ENCODE measurements at regions not wholly inside any gene's neighbourhood (a gene's known extent, or its start where the extent isn't known, plus 50 kb on each side); places are given as distances from the start of the nearest gene placed in this dataset.

DNA sequence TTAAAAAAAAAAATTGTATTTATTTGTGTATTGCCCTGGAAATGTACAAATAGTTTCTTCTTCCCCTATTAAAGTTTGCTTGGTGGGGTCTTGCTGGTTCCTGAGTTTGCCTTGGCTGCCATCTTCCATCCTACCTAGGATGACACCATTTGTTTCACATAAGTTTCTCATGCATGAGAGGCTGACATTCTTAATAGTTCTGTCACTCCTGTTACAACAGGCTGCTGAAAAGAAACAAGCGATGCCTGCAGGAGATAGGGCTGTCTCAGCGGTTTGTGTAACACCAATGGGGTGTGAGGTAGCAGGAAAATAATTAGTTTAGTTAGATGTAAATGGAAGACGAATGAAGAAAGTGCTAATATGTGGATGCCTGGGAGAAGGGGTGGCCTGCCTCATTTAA, 1000.9 kb upstream of the RBFOX1 start:
- no peak for TF ChIP-seq POLR2A (IDR thresholded peaks at IDR 0.05)
- TF ChIP-seq, protein P1, sequence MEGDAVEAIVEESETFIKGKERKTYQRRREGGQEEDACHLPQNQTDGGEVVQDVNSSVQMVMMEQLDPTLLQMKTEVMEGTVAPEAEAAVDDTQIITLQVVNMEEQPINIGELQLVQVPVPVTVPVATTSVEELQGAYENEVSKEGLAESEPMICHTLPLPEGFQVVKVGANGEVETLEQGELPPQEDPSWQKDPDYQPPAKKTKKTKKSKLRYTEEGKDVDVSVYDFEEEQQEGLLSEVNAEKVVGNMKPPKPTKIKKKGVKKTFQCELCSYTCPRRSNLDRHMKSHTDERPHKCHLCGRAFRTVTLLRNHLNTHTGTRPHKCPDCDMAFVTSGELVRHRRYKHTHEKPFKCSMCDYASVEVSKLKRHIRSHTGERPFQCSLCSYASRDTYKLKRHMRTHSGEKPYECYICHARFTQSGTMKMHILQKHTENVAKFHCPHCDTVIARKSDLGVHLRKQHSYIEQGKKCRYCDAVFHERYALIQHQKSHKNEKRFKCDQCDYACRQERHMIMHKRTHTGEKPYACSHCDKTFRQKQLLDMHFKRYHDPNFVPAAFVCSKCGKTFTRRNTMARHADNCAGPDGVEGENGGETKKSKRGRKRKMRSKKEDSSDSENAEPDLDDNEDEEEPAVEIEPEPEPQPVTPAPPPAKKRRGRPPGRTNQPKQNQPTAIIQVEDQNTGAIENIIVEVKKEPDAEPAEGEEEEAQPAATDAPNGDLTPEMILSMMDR (IDR thresholded peaks at IDR 0.05) = no peak
